GM12878 (cell line): ENCODE measurements at regions not wholly inside any gene's neighbourhood (a gene's known extent, or its start where the extent isn't known, plus 50 kb on each side); places are given as distances from the start of the nearest gene placed in this dataset.

ENCODE experiments used
- ATAC-seq: fragments of 200-7000 bp; cut with Tn5 transposase; 3 replicates; pipeline ENCODE4 v1.9.1; 2020; ENCODE audit warnings: mild to moderate bottlenecking, moderate library complexity
- BruUV-seq: library from RNA; stranded (reverse); fragments of 400-500 nt; replicated peaks from 2 replicates; lab custom pipeline; 2021; lab: Mats Ljungman, UMichigan
- CTCF ChIA-PET: fragments of 300-600 bp; sonication (Branson Sonifier 250); formaldehyde crosslinking; extraction: SDS; loops from one replicate; lab custom pipeline; 2021; ENCODE audit warnings: inconsistent platforms; lab: Yijun Ruan, JAX
- POLR2A ChIA-PET: fragments of 350-600 bp; formaldehyde crosslinking; extraction: SDS; loops from one replicate; lab custom pipeline; 2021; ENCODE audit warnings: inconsistent platforms; lab: Charles Lee
- RAD21 ChIA-PET: fragments of 300-600 bp; sonication (Branson Sonifier 250); formaldehyde crosslinking; loops from one replicate; lab custom pipeline; 2023; ENCODE audit warnings: antibody characterized with exemption; ENCODE audit not compliant: unreplicated experiment; lab: Charles Lee
- SMC1A ChIA-PET: fragments of 300-600 bp; sonication (Branson Sonifier 250); formaldehyde crosslinking; loops from one replicate; lab custom pipeline; 2023; ENCODE audit not compliant: unreplicated experiment, uncharacterized antibody; lab: Charles Lee
- DNase-seq: peaks from one replicate; pipeline ENCODE4 v3.0.0-alpha.2; 2011; ENCODE audit warnings: low read depth, low spot score
- FAIRE-seq: peaks from 3 replicates; lab custom pipeline; 2011; peaks lifted over from hg19 to GRCh38; lab: Jason Lieb, UNC
- H2AFZ ChIP-seq: 2 replicates; pipeline ENCODE4 v1.6.0; 2011; ENCODE audit warnings: low read depth, low read length, control low read depth; ENCODE audit not compliant: control insufficient read depth
- H3K27ac ChIP-seq: 2 replicates; pipeline ENCODE4 v1.5.1; 2011; ENCODE audit warnings: control low read depth; ENCODE audit not compliant: control insufficient read depth, insufficient read depth
- H3K27me3 ChIP-seq, 2 experiments: replicated peaks in 1 of 2; 2 replicates each; pipeline versions ENCODE4 v1.6.0 to v1.6.1; 2011; ENCODE audit warnings: low read length in 1 of 2; ENCODE audit not compliant: control insufficient read depth in 2 of 2, insufficient read depth in 2 of 2
- H3K36me3 ChIP-seq, 2 experiments: 2 replicates each; pipeline ENCODE4 v1.5.1; 2011; ENCODE audit warnings: low read length in 1 of 2; ENCODE audit not compliant: control insufficient read depth in 2 of 2, insufficient read depth in 2 of 2
- H3K4me1 ChIP-seq: 2 replicates; pipeline ENCODE4 v1.6.1; 2011; ENCODE audit warnings: mild to moderate bottlenecking, low read length, moderate library complexity, mixed read lengths; ENCODE audit not compliant: control insufficient read depth, insufficient read depth
- H3K4me2 ChIP-seq: 2 replicates; pipeline ENCODE4 v1.6.0; 2011; ENCODE audit warnings: control low read depth; ENCODE audit not compliant: control insufficient read depth, insufficient read depth
- H3K4me3 ChIP-seq: fragments of 200-600 bp; sonication (generic); 2 replicates; pipeline ENCODE4 v1.5.1; 2016
- H3K79me2 ChIP-seq: 2 replicates; pipeline ENCODE4 v1.6.0; 2011; ENCODE audit warnings: low read length; ENCODE audit not compliant: control insufficient read depth, insufficient read depth
- H3K9ac ChIP-seq: 2 replicates; pipeline ENCODE4 v1.8.0; 2011; ENCODE audit warnings: low read length, control low read depth, mixed read lengths; ENCODE audit not compliant: control insufficient read depth, insufficient read depth
- H3K9me3 ChIP-seq: replicated peaks from 3 replicates; pipeline ENCODE4 v1.5.1; 2011; ENCODE audit warnings: mild to moderate bottlenecking, low read length; ENCODE audit not compliant: control insufficient read depth, insufficient read depth
- H4K20me1 ChIP-seq: 2 replicates; pipeline ENCODE4 v1.6.0; 2011; ENCODE audit not compliant: control insufficient read depth, insufficient read depth
- EZH2 ChIP-seq: IDR thresholded peaks from 2 replicates; pipeline ENCODE4 v1.6.1; 2012; ENCODE audit warnings: low read depth, mild to moderate bottlenecking, control low read depth, inconsistent platforms, low read length, borderline replicate concordance; ENCODE audit not compliant: control insufficient read depth
- GABPA ChIP-seq: IDR thresholded peaks from 2 replicates; pipeline ENCODE4 v1.6.1; 2014; ENCODE audit warnings: antibody characterized with exemption, low read depth, mild to moderate bottlenecking, inconsistent platforms
- GATAD2B ChIP-seq: fragments of 450-650 bp; conservative IDR thresholded peaks from 2 replicates; pipeline ENCODE4 v1.6.1; 2017; ENCODE audit warnings: low read depth, mild to moderate bottlenecking, moderate library complexity
- MEF2A ChIP-seq: IDR thresholded peaks from 2 replicates; pipeline ENCODE4 v1.6.1; 2011; ENCODE audit warnings: low read depth, mild to moderate bottlenecking, low read length, moderate library complexity; ENCODE audit not compliant: insufficient read depth
- MTA3 ChIP-seq: IDR thresholded peaks from 2 replicates; pipeline ENCODE4 v1.6.1; 2012; ENCODE audit warnings: low read length, inconsistent platforms, borderline replicate concordance
- NFYA ChIP-seq: IDR thresholded peaks from 2 replicates; pipeline ENCODE4 v1.6.1; 2011; ENCODE audit warnings: low read depth, mild to moderate bottlenecking, low read length, improper control_type of control experiment, borderline replicate concordance
- POU2F2 ChIP-seq: IDR thresholded peaks from 3 replicates; pipeline ENCODE4 v1.6.1; 2011; ENCODE audit warnings: low read depth, mild to moderate bottlenecking, low read length, borderline replicate concordance
- SMAD5 ChIP-seq: IDR thresholded peaks from 2 replicates; pipeline ENCODE4 v1.6.1; 2016; ENCODE audit warnings: antibody characterized with exemption, low read depth
- SRF ChIP-seq, 2 experiments: IDR thresholded peaks; 2 replicates each; pipeline ENCODE4 v1.6.1; 2011; ENCODE audit warnings: low read depth in 2 of 2, low read length in 2 of 2, mild to moderate bottlenecking in 1 of 2, moderate library complexity in 1 of 2
- SUPT20H ChIP-seq: IDR thresholded peaks from 2 replicates; pipeline ENCODE4 v1.6.1; 2011; ENCODE audit warnings: low read depth, mild to moderate bottlenecking, low read length, moderate library complexity, borderline replicate concordance; ENCODE audit not compliant: control insufficient read depth
- SUZ12 ChIP-seq: fragments of 200-600 bp; sonication (generic); IDR thresholded peaks from one replicate; pipeline ENCODE4 v1.6.1; 2018; ENCODE audit warnings: antibody characterized with exemption, mild to moderate bottlenecking; ENCODE audit not compliant: unreplicated experiment
- TARDBP ChIP-seq: IDR thresholded peaks from 2 replicates; pipeline ENCODE4 v1.6.1; 2016; ENCODE audit warnings: borderline replicate concordance
- ZNF274 ChIP-seq: IDR thresholded peaks from one replicate; pipeline ENCODE4 v1.8.0; 2011; ENCODE audit not compliant: insufficient read length, insufficient read depth
- WGBS: methylation state at CpG from one replicate; pipeline ENCODE4 v1.1.6; 2016; ENCODE audit warnings: low lambda C conversion rate; ENCODE audit not compliant: insufficient replicate concordance, insufficient coverage; ENCODE audit errors: missing lambda C conversion rate; 5-methylcytosine and 5-hydroxymethylcytosine counted together
- in situ Hi-C: fragments of 300-500 bp; cut with MboI; formaldehyde crosslinking; loops from 9 replicates; pipeline ENCODE4 v1.14.3; 2018; ENCODE audit warnings: mixed read lengths
- intact Hi-C: fragments of 100-400 bp; cut with micrococcal nuclease; formaldehyde crosslinking; loops from one replicate; pipeline ENCODE4 v1.14.2; 2022; ENCODE audit not compliant: unreplicated experiment
- TF ChIP-seq, protein P1 (sequence below): IDR thresholded peaks from 2 replicates; pipeline ENCODE4 v1.6.1; 2011; ENCODE audit warnings: borderline replicate concordance, low read depth, mild to moderate bottlenecking, moderate library complexity, mixed read lengths, low read length; ENCODE audit not compliant: insufficient read depth; ENCODE audit errors: extremely low read length
- TF ChIP-seq, protein P2 (sequence below): fragments of 450-650 bp; IDR thresholded peaks from 2 replicates; pipeline ENCODE4 v1.6.1; 2016; ENCODE audit warnings: mild to moderate bottlenecking
- TF ChIP-seq, protein P3 (sequence below): fragments of 450-650 bp; formaldehyde crosslinking; IDR thresholded peaks from 2 replicates; pipeline ENCODE4 v1.4.0; 2020; ENCODE audit warnings: mild to moderate bottlenecking, moderate library complexity
- TF ChIP-seq, protein P4 (sequence below): fragments of 450-650 bp; conservative IDR thresholded peaks from 2 replicates; pipeline ENCODE4 v1.6.1; 2017; ENCODE audit warnings: mild to moderate bottlenecking, moderate library complexity

DNA sequence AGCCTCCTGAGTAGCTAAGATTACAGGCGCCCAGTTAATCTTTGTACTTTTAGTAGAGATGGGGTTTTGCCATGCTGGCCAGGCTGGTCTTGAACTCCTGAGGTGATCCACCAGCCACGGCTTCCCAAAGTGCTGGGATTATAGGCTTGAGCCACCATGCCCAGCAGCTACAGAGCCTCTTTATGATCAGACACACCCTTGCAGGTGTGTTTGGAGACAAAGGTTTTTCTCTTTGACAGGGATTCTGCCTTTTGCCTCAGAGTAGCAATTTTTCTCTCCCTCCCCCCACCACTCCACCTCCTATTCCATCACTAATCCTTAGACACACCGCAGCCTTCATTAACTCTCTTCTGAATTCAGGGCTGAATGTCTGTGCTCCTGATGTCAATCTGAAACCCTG, 152.2 kb upstream of the NFIA start:
- in situ Hi-C loops = no loop called here
- ChIA-PET CTCF (no interaction called here), SMC1A (no interaction called here), RAD21 (no interaction called here), POLR2A (no interaction called here)
- Histone ChIP-seq H3K4me3 (no peak overlapping the region), H4K20me1 (no peaks in the 10 kb centered on the region), H3K4me2 (no peak overlapping the region), H3K36me3 (no peaks in the 10 kb centered on the region), H3K9me3 (no peaks in the 10 kb centered on the region), H3K27me3 (no peaks in the 10 kb centered on the region; a peak in 2 of 4 replicates), H3K79me2 (no peaks in the 10 kb centered on the region), H2AFZ (no peak overlapping the region), H3K9ac (no peak overlapping the region), H3K27ac (no peak overlapping the region), H3K4me1 (no peaks in the 10 kb centered on the region)
- no TSS peak for BruUV-seq
- no peak for ATAC-seq
- no peak for DNase-seq
- no peak for FAIRE-seq
- 20% methylated on average over 3 of the region's 3 CpGs for WGBS
- intact Hi-C loops = no loop called here
- TF ChIP-seq GABPA (no peak), MTA3 (no peak), EZH2 (no peak), SRF (IDR thresholded peaks at IDR 0.05; ENCODE audit: low read depth in 2 of 2, low read length in 2 of 2) (no peak), ZNF274 (no peak), GATAD2B (no peak), SUZ12 (no peak), NFYA (no peak), MEF2A (no peak), SMAD5 (no peak), SUPT20H (no peak), TARDBP (no peak), POU2F2 (no peak)
- TF ChIP-seq, protein P1, sequence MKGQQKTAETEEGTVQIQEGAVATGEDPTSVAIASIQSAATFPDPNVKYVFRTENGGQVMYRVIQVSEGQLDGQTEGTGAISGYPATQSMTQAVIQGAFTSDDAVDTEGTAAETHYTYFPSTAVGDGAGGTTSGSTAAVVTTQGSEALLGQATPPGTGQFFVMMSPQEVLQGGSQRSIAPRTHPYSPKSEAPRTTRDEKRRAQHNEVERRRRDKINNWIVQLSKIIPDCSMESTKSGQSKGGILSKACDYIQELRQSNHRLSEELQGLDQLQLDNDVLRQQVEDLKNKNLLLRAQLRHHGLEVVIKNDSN = no peak
- TF ChIP-seq, protein P2, sequence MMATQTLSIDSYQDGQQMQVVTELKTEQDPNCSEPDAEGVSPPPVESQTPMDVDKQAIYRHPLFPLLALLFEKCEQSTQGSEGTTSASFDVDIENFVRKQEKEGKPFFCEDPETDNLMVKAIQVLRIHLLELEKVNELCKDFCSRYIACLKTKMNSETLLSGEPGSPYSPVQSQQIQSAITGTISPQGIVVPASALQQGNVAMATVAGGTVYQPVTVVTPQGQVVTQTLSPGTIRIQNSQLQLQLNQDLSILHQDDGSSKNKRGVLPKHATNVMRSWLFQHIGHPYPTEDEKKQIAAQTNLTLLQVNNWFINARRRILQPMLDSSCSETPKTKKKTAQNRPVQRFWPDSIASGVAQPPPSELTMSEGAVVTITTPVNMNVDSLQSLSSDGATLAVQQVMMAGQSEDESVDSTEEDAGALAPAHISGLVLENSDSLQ = no peak
- TF ChIP-seq, protein P3, sequence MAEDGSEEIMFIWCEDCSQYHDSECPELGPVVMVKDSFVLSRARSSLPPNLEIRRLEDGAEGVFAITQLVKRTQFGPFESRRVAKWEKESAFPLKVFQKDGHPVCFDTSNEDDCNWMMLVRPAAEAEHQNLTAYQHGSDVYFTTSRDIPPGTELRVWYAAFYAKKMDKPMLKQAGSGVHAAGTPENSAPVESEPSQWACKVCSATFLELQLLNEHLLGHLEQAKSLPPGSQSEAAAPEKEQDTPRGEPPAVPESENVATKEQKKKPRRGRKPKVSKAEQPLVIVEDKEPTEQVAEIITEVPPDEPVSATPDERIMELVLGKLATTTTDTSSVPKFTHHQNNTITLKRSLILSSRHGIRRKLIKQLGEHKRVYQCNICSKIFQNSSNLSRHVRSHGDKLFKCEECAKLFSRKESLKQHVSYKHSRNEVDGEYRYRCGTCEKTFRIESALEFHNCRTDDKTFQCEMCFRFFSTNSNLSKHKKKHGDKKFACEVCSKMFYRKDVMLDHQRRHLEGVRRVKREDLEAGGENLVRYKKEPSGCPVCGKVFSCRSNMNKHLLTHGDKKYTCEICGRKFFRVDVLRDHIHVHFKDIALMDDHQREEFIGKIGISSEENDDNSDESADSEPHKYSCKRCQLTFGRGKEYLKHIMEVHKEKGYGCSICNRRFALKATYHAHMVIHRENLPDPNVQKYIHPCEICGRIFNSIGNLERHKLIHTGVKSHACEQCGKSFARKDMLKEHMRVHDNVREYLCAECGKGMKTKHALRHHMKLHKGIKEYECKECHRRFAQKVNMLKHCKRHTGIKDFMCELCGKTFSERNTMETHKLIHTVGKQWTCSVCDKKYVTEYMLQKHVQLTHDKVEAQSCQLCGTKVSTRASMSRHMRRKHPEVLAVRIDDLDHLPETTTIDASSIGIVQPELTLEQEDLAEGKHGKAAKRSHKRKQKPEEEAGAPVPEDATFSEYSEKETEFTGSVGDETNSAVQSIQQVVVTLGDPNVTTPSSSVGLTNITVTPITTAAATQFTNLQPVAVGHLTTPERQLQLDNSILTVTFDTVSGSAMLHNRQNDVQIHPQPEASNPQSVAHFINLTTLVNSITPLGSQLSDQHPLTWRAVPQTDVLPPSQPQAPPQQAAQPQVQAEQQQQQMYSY (CRISPR knock-in tag) = no peak
- TF ChIP-seq, protein P4, sequence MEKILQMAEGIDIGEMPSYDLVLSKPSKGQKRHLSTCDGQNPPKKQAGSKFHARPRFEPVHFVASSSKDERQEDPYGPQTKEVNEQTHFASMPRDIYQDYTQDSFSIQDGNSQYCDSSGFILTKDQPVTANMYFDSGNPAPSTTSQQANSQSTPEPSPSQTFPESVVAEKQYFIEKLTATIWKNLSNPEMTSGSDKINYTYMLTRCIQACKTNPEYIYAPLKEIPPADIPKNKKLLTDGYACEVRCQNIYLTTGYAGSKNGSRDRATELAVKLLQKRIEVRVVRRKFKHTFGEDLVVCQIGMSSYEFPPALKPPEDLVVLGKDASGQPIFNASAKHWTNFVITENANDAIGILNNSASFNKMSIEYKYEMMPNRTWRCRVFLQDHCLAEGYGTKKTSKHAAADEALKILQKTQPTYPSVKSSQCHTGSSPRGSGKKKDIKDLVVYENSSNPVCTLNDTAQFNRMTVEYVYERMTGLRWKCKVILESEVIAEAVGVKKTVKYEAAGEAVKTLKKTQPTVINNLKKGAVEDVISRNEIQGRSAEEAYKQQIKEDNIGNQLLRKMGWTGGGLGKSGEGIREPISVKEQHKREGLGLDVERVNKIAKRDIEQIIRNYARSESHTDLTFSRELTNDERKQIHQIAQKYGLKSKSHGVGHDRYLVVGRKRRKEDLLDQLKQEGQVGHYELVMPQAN = no peak
